ENCODE measurements at regions not wholly inside any gene's neighbourhood (a gene's known extent, or its start where the extent isn't known, plus 50 kb on each side); places are given as distances from the start of the nearest gene placed in this dataset.

DNA sequence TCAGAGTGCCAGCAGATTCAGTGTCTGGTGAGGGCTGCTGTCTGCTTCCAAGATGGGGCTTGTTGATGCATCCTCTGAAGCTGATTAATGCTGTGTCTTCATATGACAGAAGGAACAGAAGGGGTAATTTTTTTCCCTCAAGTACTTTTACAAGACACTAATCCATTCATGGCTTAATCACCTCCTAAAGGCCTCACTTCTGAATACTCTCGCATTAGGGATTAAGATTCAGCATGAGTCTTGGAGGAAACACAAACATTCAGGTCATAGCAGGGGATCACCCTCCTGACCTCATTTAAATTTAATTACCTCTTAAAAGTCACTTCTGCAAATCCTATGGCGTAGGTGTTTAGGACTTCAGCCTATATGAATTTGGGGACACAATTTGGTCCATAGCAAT lies 1145.5 kb upstream of the PCDH10 start:
- Histone ChIP-seq H3K4me3 (no peak overlapping the region), H3K36me3 (ENCODE audit: insufficient read depth, low read length) (no peaks in the 10 kb centered on the region), H3K9me3 (ENCODE audit: low read depth, low read length) (no peaks in the 10 kb centered on the region), H3K9ac (ENCODE audit: insufficient read length) (no peak overlapping the region), H3K27ac (no peak overlapping the region)
- TF ChIP-seq FOXP2 (optimal IDR thresholded peaks at IDR 0.05; ENCODE audit: control extremely low read depth, extremely low read length, insufficient read depth) (no peak), EZH2 (IDR thresholded peaks at IDR 0.05) (no peak), POLR2AphosphoS5 (IDR thresholded peaks at IDR 0.05; ENCODE audit: borderline replicate concordance, low read depth, low read length) (no peak)
- DNase-seq (ENCODE audit: low read depth, low spot score): no peak

DNA sequence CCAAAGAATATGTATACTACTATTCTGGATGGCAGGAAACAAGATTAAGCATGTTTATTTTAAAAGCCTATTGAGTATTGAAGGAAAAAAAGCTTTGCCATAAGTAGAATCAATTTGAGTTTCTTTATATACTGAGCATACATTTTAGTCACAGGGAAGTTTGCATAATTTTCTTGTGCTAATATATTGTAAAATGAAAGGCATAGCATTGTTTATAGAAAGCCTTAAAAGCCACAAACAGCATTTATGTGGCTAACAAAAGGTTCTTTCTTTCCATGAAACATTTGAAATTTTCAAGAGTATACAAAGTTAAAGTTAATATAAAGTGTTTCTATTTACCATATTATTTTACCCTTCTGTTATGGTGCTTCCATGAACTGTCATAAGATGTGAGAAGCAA lies 1133.8 kb upstream of the PCDH10 start:
- Histone ChIP-seq H3K4me3 (no peak overlapping the region), H3K9ac (ENCODE audit: insufficient read length) (no peak overlapping the region), H3K9me3 (ENCODE audit: low read depth, low read length) (no peaks in the 10 kb centered on the region), H3K27ac (no peak overlapping the region), H3K36me3 (ENCODE audit: insufficient read depth, low read length) (no peaks in the 10 kb centered on the region)
- no peak for TF ChIP-seq FOXP2 (optimal IDR thresholded peaks at IDR 0.05; ENCODE audit: control extremely low read depth, extremely low read length, insufficient read depth)
- TF ChIP-seq POLR2AphosphoS5 (IDR thresholded peaks at IDR 0.05; ENCODE audit: borderline replicate concordance, low read depth, low read length): no peak
- no peak for TF ChIP-seq EZH2 (IDR thresholded peaks at IDR 0.05)
- no peak for DNase-seq (ENCODE audit: low read depth, low spot score)

DNA sequence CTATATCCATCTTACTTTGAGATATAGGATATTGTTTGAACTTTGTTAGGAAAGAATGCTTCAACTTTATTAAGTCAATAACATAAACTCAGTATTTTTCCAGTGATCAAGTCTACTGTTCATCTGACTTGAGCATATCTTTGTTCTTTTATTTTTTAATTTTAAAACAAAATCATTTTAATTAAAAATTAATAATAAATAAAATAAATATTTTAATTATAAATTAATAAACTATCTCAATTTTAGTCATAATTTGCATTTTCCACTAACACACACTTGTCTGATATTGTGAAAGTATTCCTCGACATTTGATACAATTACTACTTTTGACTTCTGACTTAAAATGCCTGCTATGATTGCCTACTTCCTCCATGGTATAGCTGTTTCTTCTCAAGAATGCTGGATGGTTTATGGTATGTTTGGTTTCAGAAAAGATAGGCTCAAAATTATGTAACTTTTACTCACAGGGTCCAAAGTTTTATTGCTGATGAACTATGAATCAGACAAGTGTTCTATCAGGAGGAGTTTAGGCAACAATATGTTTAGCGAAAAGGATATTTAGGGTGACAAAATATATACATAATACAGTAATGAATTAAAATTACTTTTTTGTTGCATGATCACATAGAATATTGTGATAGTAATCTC lies 1132.3 kb upstream of the PCDH10 start:
- Histone ChIP-seq H3K9ac (ENCODE audit: insufficient read length) (no peak overlapping the region), H3K4me3 (no peak overlapping the region), H3K36me3 (ENCODE audit: insufficient read depth, low read length) (no peaks in the 10 kb centered on the region), H3K27ac (no peak overlapping the region), H3K9me3 (ENCODE audit: low read depth, low read length) (no peaks in the 10 kb centered on the region)
- no peak for TF ChIP-seq EZH2 (IDR thresholded peaks at IDR 0.05)
- TF ChIP-seq FOXP2 (optimal IDR thresholded peaks at IDR 0.05; ENCODE audit: control extremely low read depth, extremely low read length, insufficient read depth): no peak
- TF ChIP-seq POLR2AphosphoS5 (IDR thresholded peaks at IDR 0.05; ENCODE audit: borderline replicate concordance, low read depth, low read length): no peak
- DNase-seq (ENCODE audit: low read depth, low spot score): no peak

DNA sequence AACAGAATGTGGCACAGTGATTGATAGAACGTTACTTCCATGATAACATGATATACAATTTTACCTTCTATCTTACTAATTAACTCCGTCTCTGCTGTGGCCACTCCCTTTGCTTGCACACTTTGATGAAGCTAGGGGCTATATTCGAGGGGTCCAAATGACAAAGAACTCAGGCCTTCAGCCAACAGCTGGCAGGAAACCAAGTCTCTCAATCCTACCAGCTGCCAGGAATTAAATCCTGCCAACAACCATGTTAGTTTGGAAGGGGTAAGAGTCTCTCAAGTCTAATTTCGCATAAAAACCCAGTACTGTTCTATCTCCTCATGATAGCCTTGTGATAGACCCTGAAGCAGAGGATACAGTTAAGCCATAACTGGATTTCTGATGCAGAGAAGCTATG lies 1122.9 kb upstream of the PCDH10 start:
- Histone ChIP-seq H3K9ac (ENCODE audit: insufficient read length) (no peak overlapping the region), H3K9me3 (ENCODE audit: low read depth, low read length) (no peaks in the 10 kb centered on the region), H3K27ac (no peak overlapping the region), H3K4me3 (no peak overlapping the region), H3K36me3 (ENCODE audit: insufficient read depth, low read length) (no peaks in the 10 kb centered on the region)
- TF ChIP-seq EZH2 (IDR thresholded peaks at IDR 0.05): no peak
- no peak for TF ChIP-seq POLR2AphosphoS5 (IDR thresholded peaks at IDR 0.05; ENCODE audit: borderline replicate concordance, low read depth, low read length)
- TF ChIP-seq FOXP2 (optimal IDR thresholded peaks at IDR 0.05; ENCODE audit: control extremely low read depth, extremely low read length, insufficient read depth): no peak
- no peak for DNase-seq (ENCODE audit: low read depth, low spot score)

DNA sequence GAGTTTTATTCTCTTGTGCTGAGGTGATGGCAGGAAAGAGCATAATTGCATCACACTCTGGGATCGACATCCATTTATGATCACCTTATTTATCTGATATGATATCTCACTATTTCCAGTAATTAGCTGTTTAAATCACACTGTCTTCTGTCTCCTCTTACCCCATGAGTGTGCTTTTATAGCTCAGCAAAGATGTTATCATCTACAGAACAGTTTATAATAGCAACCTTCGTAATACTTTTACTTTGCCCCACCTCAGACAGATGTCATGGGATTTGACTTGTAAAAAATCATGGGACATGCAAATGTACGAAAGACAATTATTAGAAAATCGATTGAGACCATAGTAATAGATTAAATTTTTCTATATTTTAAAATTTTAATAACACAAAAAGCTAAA lies 1122.3 kb upstream of the PCDH10 start:
- Histone ChIP-seq H3K9ac (ENCODE audit: insufficient read length) (no peak overlapping the region), H3K27ac (no peak overlapping the region), H3K36me3 (ENCODE audit: insufficient read depth, low read length) (no peaks in the 10 kb centered on the region), H3K9me3 (ENCODE audit: low read depth, low read length) (no peaks in the 10 kb centered on the region), H3K4me3 (no peak overlapping the region)
- no peak for DNase-seq (ENCODE audit: low read depth, low spot score)
- no peak for TF ChIP-seq FOXP2 (optimal IDR thresholded peaks at IDR 0.05; ENCODE audit: control extremely low read depth, extremely low read length, insufficient read depth)
- TF ChIP-seq POLR2AphosphoS5 (IDR thresholded peaks at IDR 0.05; ENCODE audit: borderline replicate concordance, low read depth, low read length): no peak
- TF ChIP-seq EZH2 (IDR thresholded peaks at IDR 0.05): no peak

DNA sequence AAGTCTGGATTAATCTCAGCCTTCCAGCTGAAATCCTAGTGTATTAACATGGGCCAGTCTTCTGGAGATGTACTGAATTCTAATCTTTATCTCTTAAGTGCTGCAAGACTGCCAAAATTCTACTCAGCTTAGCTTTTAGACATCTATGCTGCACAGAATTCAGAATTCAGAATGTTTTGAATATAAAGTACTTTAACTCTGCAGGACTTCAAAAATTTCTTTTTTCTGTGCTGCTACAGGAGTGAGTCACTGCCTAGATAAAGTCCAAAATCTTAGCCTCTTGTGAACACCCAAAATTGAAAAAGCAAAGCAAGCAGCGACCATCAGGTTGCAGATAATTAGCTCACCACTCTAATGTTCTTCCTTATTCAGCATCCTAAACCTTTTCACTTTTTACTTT lies 1092.6 kb upstream of the PCDH10 start:
- no peak for DNase-seq (ENCODE audit: low read depth, low spot score)
- no peak overlapping the region for H3K27ac ChIP-seq
- TF ChIP-seq POLR2AphosphoS5 (IDR thresholded peaks at IDR 0.05; ENCODE audit: borderline replicate concordance, low read depth, low read length): no peak
- TF ChIP-seq EZH2 (IDR thresholded peaks at IDR 0.05): no peak
- no peak for TF ChIP-seq FOXP2 (optimal IDR thresholded peaks at IDR 0.05; ENCODE audit: control extremely low read depth, extremely low read length, insufficient read depth)
- no peaks in the 10 kb centered on the region for H3K9me3 ChIP-seq (ENCODE audit: low read depth, low read length)
- H3K4me3 ChIP-seq: no peak overlapping the region
- no peaks in the 10 kb centered on the region for H3K36me3 ChIP-seq (ENCODE audit: insufficient read depth, low read length)
- H3K9ac ChIP-seq (ENCODE audit: insufficient read length): no peak overlapping the region

DNA sequence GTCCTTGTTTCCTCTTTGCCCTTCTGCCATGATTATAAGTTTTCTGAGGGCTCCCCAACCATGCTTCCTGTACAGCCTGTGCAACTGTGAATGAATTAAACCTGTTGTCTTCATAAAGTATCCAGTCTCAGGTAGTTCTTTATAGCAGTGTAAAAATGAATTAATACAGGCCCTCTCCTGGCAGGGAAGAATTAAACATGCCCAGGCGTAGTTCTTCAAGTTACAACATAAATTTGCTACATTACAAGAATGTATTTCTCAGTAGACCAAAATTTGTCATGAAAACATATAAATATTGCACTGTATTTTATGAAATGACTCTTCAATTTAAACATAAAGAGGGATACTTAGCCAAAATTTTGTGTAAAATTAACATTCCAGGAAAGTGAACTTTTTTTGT lies 1089.9 kb upstream of the PCDH10 start:
- H3K36me3 ChIP-seq (ENCODE audit: insufficient read depth, low read length): no peaks in the 10 kb centered on the region
- no peak overlapping the region for H3K4me3 ChIP-seq
- DNase-seq (ENCODE audit: low read depth, low spot score): no peak
- no peaks in the 10 kb centered on the region for H3K9me3 ChIP-seq (ENCODE audit: low read depth, low read length)
- TF ChIP-seq EZH2 (IDR thresholded peaks at IDR 0.05) (no peak), FOXP2 (optimal IDR thresholded peaks at IDR 0.05; ENCODE audit: control extremely low read depth, extremely low read length, insufficient read depth) (no peak), POLR2AphosphoS5 (IDR thresholded peaks at IDR 0.05; ENCODE audit: borderline replicate concordance, low read depth, low read length) (no peak)
- no peak overlapping the region for H3K9ac ChIP-seq (ENCODE audit: insufficient read length)
- no peak overlapping the region for H3K27ac ChIP-seq

DNA sequence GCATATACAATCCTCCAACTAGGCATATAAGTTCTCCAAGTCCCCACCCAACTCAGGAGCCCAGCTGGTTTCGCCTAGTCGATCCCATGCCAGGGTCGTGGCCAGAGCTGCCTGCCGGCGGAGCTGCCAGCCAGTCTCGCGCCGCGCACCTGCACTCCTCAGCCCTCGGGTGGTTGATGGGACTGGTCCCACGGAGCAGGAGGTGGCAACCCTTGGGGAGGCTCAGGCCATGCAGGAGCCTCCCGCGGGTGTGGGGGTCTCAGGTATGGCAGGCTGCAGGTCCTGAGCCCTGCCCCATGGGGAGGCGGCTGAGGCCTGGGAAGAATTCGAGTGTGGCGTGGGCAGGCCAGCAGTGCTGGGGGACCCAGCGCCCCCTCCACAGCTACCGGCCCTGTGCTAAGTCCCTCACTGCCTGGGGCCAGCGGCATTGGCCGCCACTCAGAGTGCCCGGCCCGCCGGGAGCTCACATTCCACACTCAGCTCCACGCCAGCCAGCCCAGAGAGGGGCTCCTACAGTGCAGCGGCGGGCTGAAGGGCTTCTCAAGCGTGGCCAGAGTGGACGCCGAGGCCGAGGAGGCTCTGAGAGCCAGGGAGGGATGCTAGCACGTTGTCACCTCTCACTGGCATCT lies 1086.4 kb upstream of the PCDH10 start:
- DNase-seq (ENCODE audit: low read depth, low spot score): no peak
- no peak for TF ChIP-seq FOXP2 (optimal IDR thresholded peaks at IDR 0.05; ENCODE audit: control extremely low read depth, extremely low read length, insufficient read depth)
- no peak for TF ChIP-seq EZH2 (IDR thresholded peaks at IDR 0.05)
- TF ChIP-seq POLR2AphosphoS5 (IDR thresholded peaks at IDR 0.05; ENCODE audit: borderline replicate concordance, low read depth, low read length): no peak

More for the DNA sequence above, 1086.4 kb upstream of the PCDH10 start:
- no peak overlapping the region for H3K27ac ChIP-seq
- no peaks in the 10 kb centered on the region for H3K36me3 ChIP-seq (ENCODE audit: insufficient read depth, low read length)
- H3K9me3 ChIP-seq (ENCODE audit: low read depth, low read length): no peaks in the 10 kb centered on the region
- no peak overlapping the region for H3K4me3 ChIP-seq
- no peak overlapping the region for H3K9ac ChIP-seq (ENCODE audit: insufficient read length)
